ENCODE measurements at regions not wholly inside any gene's neighbourhood (a gene's known extent, or its start where the extent isn't known, plus 50 kb on each side); places are given as distances from the start of the nearest gene placed in this dataset.

DNA sequence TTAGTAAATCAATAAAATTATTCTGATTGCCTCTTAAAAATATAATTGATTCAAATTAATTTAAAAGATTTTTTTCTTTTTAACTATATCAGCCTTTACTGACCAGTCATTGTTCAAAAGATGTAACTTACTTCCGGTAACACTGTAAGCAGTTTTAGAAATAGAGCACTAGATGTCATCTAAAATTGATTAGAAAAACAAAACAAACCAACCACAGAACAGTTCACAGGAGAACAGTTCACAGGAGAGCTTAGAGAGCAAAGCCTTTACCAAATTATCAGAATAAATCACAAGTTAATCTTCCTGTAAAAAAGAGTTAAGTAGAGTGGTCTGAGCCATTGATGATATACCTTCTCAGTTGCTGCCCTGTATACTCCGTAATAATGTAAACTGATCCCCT is 133.3 kb upstream of the DGKB start:
- no peak overlapping the region for H3K56ac ChIP-seq (ENCODE audit: extremely low read depth, insufficient read depth, low read length)
- no peak overlapping the region for H3K14ac ChIP-seq (replicated peaks; ENCODE audit: low read depth, low read length)
- H4K91ac ChIP-seq (ENCODE audit: insufficient read depth, low read depth, low read length) = no peak overlapping the region
- ChIA-PET CTCF (no interaction called here), POLR2A (ENCODE audit: unreplicated experiment) (no interaction called here)
- BruUV-seq (replicated peaks) = no TSS peak
- intact Hi-C loops (cut with micrococcal nuclease) = no loop called here
- no peak overlapping the region for H2BK5ac ChIP-seq (ENCODE audit: low read depth, low read length, poor library complexity, severe bottlenecking)
- no peak overlapping the region for H3K4me3 ChIP-seq (ENCODE audit: insufficient read depth, low read depth, low read length)
- no peak overlapping the region for H2BK20ac ChIP-seq (ENCODE audit: low read depth, low read length)
- no peak overlapping the region for H4K5ac ChIP-seq (ENCODE audit: low read depth, low read length)
- no peak overlapping the region for H3K18ac ChIP-seq (ENCODE audit: low read depth, low read length)
- H3K4me2 ChIP-seq (ENCODE audit: low read depth, low read length) = no peak overlapping the region
- H2BK120ac ChIP-seq (ENCODE audit: low read depth, low read length) = no peak overlapping the region
- H3K9ac ChIP-seq (ENCODE audit: low read depth, low read length) = no peak overlapping the region
- no peak overlapping the region for H3K4ac ChIP-seq (ENCODE audit: low read depth, low read length)
- no peak overlapping the region for H2BK15ac ChIP-seq (ENCODE audit: low read depth, low read length)
- H3K4me1 ChIP-seq (ENCODE audit: control insufficient read depth, insufficient read depth, low read length) = no peaks in the 10 kb centered on the region
- no peaks in the 10 kb centered on the region for H3K9me1 ChIP-seq (ENCODE audit: insufficient read depth, low read length)
- no peaks in the 10 kb centered on the region for H3K27me3 ChIP-seq (ENCODE audit: control insufficient read depth, insufficient read depth, low read length)
- no peaks in the 10 kb centered on the region for H4K20me1 ChIP-seq (ENCODE audit: insufficient read depth, low read length)
- no peaks in the 10 kb centered on the region for H3K36me3 ChIP-seq (ENCODE audit: control insufficient read depth, insufficient read depth, low read length)
- H3K9me3 ChIP-seq (ENCODE audit: control insufficient read depth, insufficient read depth, low read length) = no peaks in the 10 kb centered on the region; the same call in 1 of the 2 replicates
- no peaks in the 10 kb centered on the region for H3K79me1 ChIP-seq (ENCODE audit: low read depth in 1 of 2, low read length in 2 of 2)
- no peak overlapping the region for H2AFZ ChIP-seq (replicated peaks; ENCODE audit: low read length, poor library complexity)
- dilution Hi-C loops (cut with HindIII; ENCODE audit: low sequenced_read_pairs, unreplicated experiment) = no loop called here
- in situ Hi-C loops (cut with MboI; ENCODE audit: low sequenced_read_pairs) = no loop called here
- no CpG with 5 or more reads among the region's 2 CpGs for WGBS, 2 experiments (ENCODE audit: extremely low coverage in 2 of 2, insufficient read length in 1 of 2)
- no peak overlapping the region for H3K27ac ChIP-seq (ENCODE audit: insufficient read depth, low read length)
- H2AK5ac ChIP-seq (ENCODE audit: low read depth, low read length) = no peak overlapping the region
- H4K8ac ChIP-seq (ENCODE audit: low read depth in 2 of 2, low read length in 2 of 2) = no peak overlapping the region
- no peak for TF ChIP-seq CHD1 (IDR thresholded peaks at IDR 0.05; ENCODE audit: low read depth, low read length)
- DNase-seq (no peak), ATAC-seq (ENCODE audit: low read depth) (no peak)
- no peak overlapping the region for H2AK9ac ChIP-seq (replicated peaks; ENCODE audit: low read depth, low read length, poor library complexity)
- no peak overlapping the region for H3K23ac ChIP-seq (ENCODE audit: low read depth, low read length)

Measured in IMR-90 (cell line).